ENCODE measurements at regions not wholly inside any gene's neighbourhood (a gene's known extent, or its start where the extent isn't known, plus 50 kb on each side); places are given as distances from the start of the nearest gene placed in this dataset.
A peak's percentile ranks its signal among the peaks of the same experiment; 100 is the strongest.

GRCh38 chr4:100898844-100899243 is 381.0 kb upstream of the EMCN start:
- peaks cover 2% of the 10 kb centered on the region for H3K36me3 Mint-ChIP-seq (ENCODE audit: insufficient read depth)
- no peaks in the 10 kb centered on the region for H3K27me3 Mint-ChIP-seq
- no peak for ATAC-seq (replicated peaks; ENCODE audit: extremely low read depth, poor library complexity, severe bottlenecking)
- no peak overlapping the region for H3K4me3 Mint-ChIP-seq
- H3K27ac Mint-ChIP-seq (ENCODE audit: low read depth), result no peak overlapping the region
- peaks cover 14% of the 10 kb centered on the region for H3K4me1 Mint-ChIP-seq
- no peak for DNase-seq (ENCODE audit: low spot score in 2 of 2)
- no peaks in the 10 kb centered on the region for H3K9me3 Mint-ChIP-seq

GRCh38 chr4:100895556-100896197 is 377.9 kb upstream of the EMCN start:
- ATAC-seq (replicated peaks; ENCODE audit: extremely low read depth, poor library complexity, severe bottlenecking), result peak; percentile 86
- Mint-ChIP-seq H3K27ac (ENCODE audit: low read depth) (peak overlapping the region; percentile 96), H3K27me3 (no peaks in the 10 kb centered on the region), H3K4me1 (peaks cover 14% of the 10 kb centered on the region), H3K4me3 (peak overlapping the region; percentile 80), H3K9me3 (no peaks in the 10 kb centered on the region), H3K36me3 (ENCODE audit: insufficient read depth) (peaks cover 2% of the 10 kb centered on the region)
- DNase-seq (ENCODE audit: low spot score in 2 of 2), result no peak

- Mint-ChIP-seq H3K36me3 (ENCODE audit: insufficient read depth) (peaks cover 2% of the 10 kb centered on the region), H3K4me3 (peak overlapping the region; percentile 80), H3K27me3 (no peaks in the 10 kb centered on the region), H3K27ac (ENCODE audit: low read depth) (peak overlapping the region; percentile 96), H3K9me3 (peaks cover 5% of the 10 kb centered on the region), H3K4me1 (peaks cover 14% of the 10 kb centered on the region)
- no peak for ATAC-seq (replicated peaks; ENCODE audit: extremely low read depth, poor library complexity, severe bottlenecking)
- no peak for DNase-seq (ENCODE audit: low spot score in 2 of 2)
Measured at GRCh38 chr4:100894339-100894870, 376.6 kb upstream of the EMCN start.

- Mint-ChIP-seq H3K4me3 (no peak overlapping the region), H3K9me3 (peaks cover 13% of the 10 kb centered on the region), H3K27me3 (no peaks in the 10 kb centered on the region), H3K27ac (ENCODE audit: low read depth) (no peak overlapping the region), H3K36me3 (ENCODE audit: insufficient read depth) (peaks cover 2% of the 10 kb centered on the region), H3K4me1 (peaks cover 14% of the 10 kb centered on the region)
- no peak for DNase-seq (ENCODE audit: low spot score in 2 of 2)
- ATAC-seq (replicated peaks; ENCODE audit: extremely low read depth, poor library complexity, severe bottlenecking), result no peak
Measured at GRCh38 chr4:100891808-100892207, 374.0 kb upstream of the EMCN start.

- H3K9me3 Mint-ChIP-seq, result peaks cover 24% of the 10 kb centered on the region
- no peak for DNase-seq (ENCODE audit: low spot score in 2 of 2)
- no peaks in the 10 kb centered on the region for H3K27me3 Mint-ChIP-seq
- ATAC-seq (replicated peaks; ENCODE audit: extremely low read depth, poor library complexity, severe bottlenecking), result no peak
- no peaks in the 10 kb centered on the region for H3K36me3 Mint-ChIP-seq (ENCODE audit: insufficient read depth)
- H3K4me3 Mint-ChIP-seq, result no peak overlapping the region
- peaks cover 2% of the 10 kb centered on the region for H3K4me1 Mint-ChIP-seq
- H3K27ac Mint-ChIP-seq (ENCODE audit: low read depth), result no peak overlapping the region
Measured at GRCh38 chr4:100889898-100890297, 372.1 kb upstream of the EMCN start.

- H3K27me3 Mint-ChIP-seq, result no peaks in the 10 kb centered on the region
- no peak for DNase-seq (ENCODE audit: low spot score in 2 of 2)
- peaks cover 24% of the 10 kb centered on the region for H3K9me3 Mint-ChIP-seq
- ATAC-seq (replicated peaks; ENCODE audit: extremely low read depth, poor library complexity, severe bottlenecking), result no peak
- H3K4me1 Mint-ChIP-seq, result no peaks in the 10 kb centered on the region
- H3K4me3 Mint-ChIP-seq, result no peak overlapping the region
- H3K36me3 Mint-ChIP-seq (ENCODE audit: insufficient read depth), result no peaks in the 10 kb centered on the region
- H3K27ac Mint-ChIP-seq (ENCODE audit: low read depth), result no peak overlapping the region
Measured at GRCh38 chr4:100889401-100889800, 371.6 kb upstream of the EMCN start.

GRCh38 chr4:100882661-100883060 is 364.8 kb upstream of the EMCN start:
- no peak for ATAC-seq (replicated peaks; ENCODE audit: extremely low read depth, poor library complexity, severe bottlenecking)
- no peak overlapping the region for H3K27ac Mint-ChIP-seq (ENCODE audit: low read depth)
- no peak for DNase-seq (ENCODE audit: low spot score in 2 of 2)
- peaks cover 19% of the 10 kb centered on the region for H3K9me3 Mint-ChIP-seq
- no peaks in the 10 kb centered on the region for H3K4me1 Mint-ChIP-seq
- H3K4me3 Mint-ChIP-seq, result no peak overlapping the region
- H3K36me3 Mint-ChIP-seq (ENCODE audit: insufficient read depth), result no peaks in the 10 kb centered on the region
- H3K27me3 Mint-ChIP-seq, result no peaks in the 10 kb centered on the region

GRCh38 chr4:100881283-100881682 is 363.5 kb upstream of the EMCN start:
- ATAC-seq (replicated peaks; ENCODE audit: extremely low read depth, poor library complexity, severe bottlenecking), result no peak
- no peaks in the 10 kb centered on the region for H3K4me1 Mint-ChIP-seq

GRCh38 chr4:100880011-100880410 is 362.2 kb upstream of the EMCN start:
- Mint-ChIP-seq H3K27ac (ENCODE audit: low read depth) (no peak overlapping the region), H3K9me3 (no peaks in the 10 kb centered on the region), H3K4me3 (no peak overlapping the region), H3K4me1 (no peaks in the 10 kb centered on the region), H3K36me3 (ENCODE audit: insufficient read depth) (no peaks in the 10 kb centered on the region), H3K27me3 (no peaks in the 10 kb centered on the region)
- DNase-seq (ENCODE audit: low spot score in 2 of 2), result no peak
- no peak for ATAC-seq (replicated peaks; ENCODE audit: extremely low read depth, poor library complexity, severe bottlenecking)

More at GRCh38 chr4:100881283-100881682, 363.5 kb upstream of the EMCN start:
- H3K9me3 Mint-ChIP-seq, result peaks cover 8% of the 10 kb centered on the region
- no peaks in the 10 kb centered on the region for H3K36me3 Mint-ChIP-seq (ENCODE audit: insufficient read depth)
- no peaks in the 10 kb centered on the region for H3K27me3 Mint-ChIP-seq
- no peak for DNase-seq (ENCODE audit: low spot score in 2 of 2)
- no peak overlapping the region for H3K4me3 Mint-ChIP-seq
- no peak overlapping the region for H3K27ac Mint-ChIP-seq (ENCODE audit: low read depth)

- H3K27ac Mint-ChIP-seq (ENCODE audit: low read depth), result no peak overlapping the region
Measured at GRCh38 chr4:100879471-100879870, 361.6 kb upstream of the EMCN start.

GRCh38 chr4:100876546-100876945 is 358.7 kb upstream of the EMCN start:
- H3K36me3 Mint-ChIP-seq (ENCODE audit: insufficient read depth), result no peaks in the 10 kb centered on the region
- DNase-seq (ENCODE audit: low spot score in 2 of 2), result no peak
- no peak overlapping the region for H3K27ac Mint-ChIP-seq (ENCODE audit: low read depth)
- H3K9me3 Mint-ChIP-seq, result no peaks in the 10 kb centered on the region
- ATAC-seq (replicated peaks; ENCODE audit: extremely low read depth, poor library complexity, severe bottlenecking), result no peak
- H3K4me3 Mint-ChIP-seq, result no peak overlapping the region
- H3K27me3 Mint-ChIP-seq, result peaks cover 7% of the 10 kb centered on the region
- no peaks in the 10 kb centered on the region for H3K4me1 Mint-ChIP-seq

More at GRCh38 chr4:100879471-100879870, 361.6 kb upstream of the EMCN start:
- Mint-ChIP-seq H3K9me3 (no peaks in the 10 kb centered on the region), H3K4me1 (no peaks in the 10 kb centered on the region), H3K4me3 (no peak overlapping the region), H3K36me3 (ENCODE audit: insufficient read depth) (no peaks in the 10 kb centered on the region), H3K27me3 (no peaks in the 10 kb centered on the region)
- DNase-seq (ENCODE audit: low spot score in 2 of 2) (no peak), ATAC-seq (replicated peaks; ENCODE audit: extremely low read depth, poor library complexity, severe bottlenecking) (no peak)

GRCh38 chr4:100875296-100876068 is 357.7 kb upstream of the EMCN start:
- no peaks in the 10 kb centered on the region for H3K36me3 Mint-ChIP-seq (ENCODE audit: insufficient read depth)
- H3K9me3 Mint-ChIP-seq, result no peaks in the 10 kb centered on the region
- no peaks in the 10 kb centered on the region for H3K4me1 Mint-ChIP-seq

GRCh38 chr4:100872811-100873210 is 355.0 kb upstream of the EMCN start:
- Mint-ChIP-seq H3K27ac (ENCODE audit: low read depth) (no peak overlapping the region), H3K9me3 (no peaks in the 10 kb centered on the region), H3K27me3 (peaks cover 7% of the 10 kb centered on the region), H3K4me3 (no peak overlapping the region), H3K4me1 (no peaks in the 10 kb centered on the region), H3K36me3 (ENCODE audit: insufficient read depth) (no peaks in the 10 kb centered on the region)
- no peak for ATAC-seq (replicated peaks; ENCODE audit: extremely low read depth, poor library complexity, severe bottlenecking)
- DNase-seq (ENCODE audit: low spot score in 2 of 2), result no peak

More at GRCh38 chr4:100875296-100876068, 357.7 kb upstream of the EMCN start:
- Mint-ChIP-seq H3K27ac (ENCODE audit: low read depth) (no peak overlapping the region), H3K4me3 (no peak overlapping the region), H3K27me3 (peaks cover 7% of the 10 kb centered on the region)
- no peak for ATAC-seq (replicated peaks; ENCODE audit: extremely low read depth, poor library complexity, severe bottlenecking)
- DNase-seq (ENCODE audit: low spot score in 2 of 2), result no peak
